ENCODE measurements at regions not wholly inside any gene's neighbourhood (a gene's known extent, or its start where the extent isn't known, plus 50 kb on each side); places are given as distances from the start of the nearest gene placed in this dataset.

- Histone ChIP-seq H3K9me3 (ENCODE audit: control insufficient read depth, insufficient read depth, low read depth, low read length) (no peaks in the 10 kb centered on the region), H3K36me3 (ENCODE audit: control insufficient read depth, insufficient read depth, low read length) (no peaks in the 10 kb centered on the region), H3K27me3 (ENCODE audit: control insufficient read depth, insufficient read depth, low read length) (no peaks in the 10 kb centered on the region), H3K4me3 (ENCODE audit: low read depth, low read length) (no peak overlapping the region), H3K4me1 (ENCODE audit: control insufficient read depth, insufficient read depth, low read length) (no peaks in the 10 kb centered on the region), H3K27ac (ENCODE audit: low read depth, low read length) (no peak overlapping the region), H3K9ac (ENCODE audit: low read length) (no peak overlapping the region)
Observed at GRCh38 chr6:164455835-164456234, 853.6 kb downstream of the C6orf118 start.

- H3K4me1 ChIP-seq (ENCODE audit: control insufficient read depth, insufficient read depth, low read length), result no peaks in the 10 kb centered on the region
Observed at GRCh38 chr6:164453835-164454234, 855.6 kb downstream of the C6orf118 start.

GRCh38 chr6:164442572-164442971 is 866.8 kb downstream of the C6orf118 start:
- Histone ChIP-seq H3K9ac (ENCODE audit: low read length) (no peak overlapping the region), H3K9me3 (ENCODE audit: control insufficient read depth, insufficient read depth, low read depth, low read length) (peaks cover 24% of the 10 kb centered on the region), H3K4me3 (ENCODE audit: low read depth, low read length) (no peak overlapping the region)

More at GRCh38 chr6:164453835-164454234, 855.6 kb downstream of the C6orf118 start:
- H3K4me3 ChIP-seq (ENCODE audit: low read depth, low read length), result no peak overlapping the region
- no peaks in the 10 kb centered on the region for H3K27me3 ChIP-seq (ENCODE audit: control insufficient read depth, insufficient read depth, low read length)
- no peak overlapping the region for H3K9ac ChIP-seq (ENCODE audit: low read length)
- H3K27ac ChIP-seq (ENCODE audit: low read depth, low read length), result no peak overlapping the region
- no peaks in the 10 kb centered on the region for H3K9me3 ChIP-seq (ENCODE audit: control insufficient read depth, insufficient read depth, low read depth, low read length)
- H3K36me3 ChIP-seq (ENCODE audit: control insufficient read depth, insufficient read depth, low read length), result no peaks in the 10 kb centered on the region

GRCh38 chr6:164439331-164439730 is 870.1 kb downstream of the C6orf118 start:
- no peaks in the 10 kb centered on the region for H3K36me3 ChIP-seq (ENCODE audit: control insufficient read depth, insufficient read depth, low read length)
- H3K4me3 ChIP-seq (ENCODE audit: low read depth, low read length), result no peak overlapping the region
- H3K9me3 ChIP-seq (ENCODE audit: control insufficient read depth, insufficient read depth, low read depth, low read length), result peaks cover 24% of the 10 kb centered on the region
- no peak overlapping the region for H3K27ac ChIP-seq (ENCODE audit: low read depth, low read length)
- no peaks in the 10 kb centered on the region for H3K4me1 ChIP-seq (ENCODE audit: control insufficient read depth, insufficient read depth, low read length)
- no peaks in the 10 kb centered on the region for H3K27me3 ChIP-seq (ENCODE audit: control insufficient read depth, insufficient read depth, low read length)
- no peak overlapping the region for H3K9ac ChIP-seq (ENCODE audit: low read length)

More at GRCh38 chr6:164442572-164442971, 866.8 kb downstream of the C6orf118 start:
- H3K27ac ChIP-seq (ENCODE audit: low read depth, low read length), result no peak overlapping the region
- no peaks in the 10 kb centered on the region for H3K4me1 ChIP-seq (ENCODE audit: control insufficient read depth, insufficient read depth, low read length)
- no peaks in the 10 kb centered on the region for H3K36me3 ChIP-seq (ENCODE audit: control insufficient read depth, insufficient read depth, low read length)
- no peaks in the 10 kb centered on the region for H3K27me3 ChIP-seq (ENCODE audit: control insufficient read depth, insufficient read depth, low read length)

GRCh38 chr6:164436976-164437375 is 872.4 kb downstream of the C6orf118 start:
- H3K9ac ChIP-seq (ENCODE audit: low read length), result no peak overlapping the region
- no peaks in the 10 kb centered on the region for H3K27me3 ChIP-seq (ENCODE audit: control insufficient read depth, insufficient read depth, low read length)
- no peaks in the 10 kb centered on the region for H3K4me1 ChIP-seq (ENCODE audit: control insufficient read depth, insufficient read depth, low read length)
- H3K4me3 ChIP-seq (ENCODE audit: low read depth, low read length), result no peak overlapping the region
- H3K36me3 ChIP-seq (ENCODE audit: control insufficient read depth, insufficient read depth, low read length), result no peaks in the 10 kb centered on the region
- no peak overlapping the region for H3K27ac ChIP-seq (ENCODE audit: low read depth, low read length)
- H3K9me3 ChIP-seq (ENCODE audit: control insufficient read depth, insufficient read depth, low read depth, low read length), result peaks cover 4% of the 10 kb centered on the region; the same call in 1 of the 2 replicates

GRCh38 chr6:164427728-164428402 is 881.5 kb downstream of the C6orf118 start:
- no peaks in the 10 kb centered on the region for H3K27me3 ChIP-seq (ENCODE audit: control insufficient read depth, insufficient read depth, low read length)
- no peak overlapping the region for H3K27ac ChIP-seq (ENCODE audit: low read depth, low read length)
- no peak overlapping the region for H3K9ac ChIP-seq (ENCODE audit: low read length)
- no peaks in the 10 kb centered on the region for H3K4me1 ChIP-seq (ENCODE audit: control insufficient read depth, insufficient read depth, low read length)
- H3K9me3 ChIP-seq (ENCODE audit: control insufficient read depth, insufficient read depth, low read depth, low read length), result peaks cover 15% of the 10 kb centered on the region
- H3K4me3 ChIP-seq (ENCODE audit: low read depth, low read length), result no peak overlapping the region
- H3K36me3 ChIP-seq (ENCODE audit: control insufficient read depth, insufficient read depth, low read length), result no peaks in the 10 kb centered on the region

- Histone ChIP-seq H3K27ac (ENCODE audit: low read depth, low read length) (no peak overlapping the region), H3K27me3 (ENCODE audit: control insufficient read depth, insufficient read depth, low read length) (no peaks in the 10 kb centered on the region), H3K4me1 (ENCODE audit: control insufficient read depth, insufficient read depth, low read length) (no peaks in the 10 kb centered on the region), H3K4me3 (ENCODE audit: low read depth, low read length) (no peak overlapping the region), H3K9ac (ENCODE audit: low read length) (no peak overlapping the region), H3K9me3 (ENCODE audit: control insufficient read depth, insufficient read depth, low read depth, low read length) (peaks cover 39% of the 10 kb centered on the region), H3K36me3 (ENCODE audit: control insufficient read depth, insufficient read depth, low read length) (no peaks in the 10 kb centered on the region; the same call in 1 of the 2 replicates)
Observed at GRCh38 chr6:164424489-164424888, 884.9 kb downstream of the C6orf118 start.

GRCh38 chr6:164419099-164419498 is 890.3 kb downstream of the C6orf118 start:
- no peak overlapping the region for H3K9ac ChIP-seq (ENCODE audit: low read length)
- no peaks in the 10 kb centered on the region for H3K27me3 ChIP-seq (ENCODE audit: control insufficient read depth, insufficient read depth, low read length)
- no peak overlapping the region for H3K4me3 ChIP-seq (ENCODE audit: low read depth, low read length)
- no peaks in the 10 kb centered on the region; the same call in 1 of the 2 replicates for H3K36me3 ChIP-seq (ENCODE audit: control insufficient read depth, insufficient read depth, low read length)
- peaks cover 35% of the 10 kb centered on the region for H3K9me3 ChIP-seq (ENCODE audit: control insufficient read depth, insufficient read depth, low read depth, low read length)
- no peaks in the 10 kb centered on the region for H3K4me1 ChIP-seq (ENCODE audit: control insufficient read depth, insufficient read depth, low read length)
- H3K27ac ChIP-seq (ENCODE audit: low read depth, low read length), result no peak overlapping the region

- Histone ChIP-seq H3K27ac (ENCODE audit: low read depth, low read length) (no peak overlapping the region), H3K4me1 (ENCODE audit: control insufficient read depth, insufficient read depth, low read length) (no peaks in the 10 kb centered on the region), H3K27me3 (ENCODE audit: control insufficient read depth, insufficient read depth, low read length) (no peaks in the 10 kb centered on the region), H3K9me3 (ENCODE audit: control insufficient read depth, insufficient read depth, low read depth, low read length) (peaks cover 29% of the 10 kb centered on the region), H3K4me3 (ENCODE audit: low read depth, low read length) (no peak overlapping the region), H3K36me3 (ENCODE audit: control insufficient read depth, insufficient read depth, low read length) (no peaks in the 10 kb centered on the region; the same call in 1 of the 2 replicates), H3K9ac (ENCODE audit: low read length) (no peak overlapping the region)
Observed at GRCh38 chr6:164418262-164418588, 891.2 kb downstream of the C6orf118 start.

- Histone ChIP-seq H3K4me3 (ENCODE audit: low read depth, low read length) (no peak overlapping the region), H3K9ac (ENCODE audit: low read length) (no peak overlapping the region), H3K9me3 (ENCODE audit: control insufficient read depth, insufficient read depth, low read depth, low read length) (peaks cover 25% of the 10 kb centered on the region), H3K27me3 (ENCODE audit: control insufficient read depth, insufficient read depth, low read length) (no peaks in the 10 kb centered on the region), H3K27ac (ENCODE audit: low read depth, low read length) (no peak overlapping the region), H3K36me3 (ENCODE audit: control insufficient read depth, insufficient read depth, low read length) (no peaks in the 10 kb centered on the region; the same call in 1 of the 2 replicates), H3K4me1 (ENCODE audit: control insufficient read depth, insufficient read depth, low read length) (no peaks in the 10 kb centered on the region)
Observed at GRCh38 chr6:164417537-164418261, 891.7 kb downstream of the C6orf118 start.

GRCh38 chr6:164415832-164416563 is 893.4 kb downstream of the C6orf118 start:
- Histone ChIP-seq H3K4me1 (ENCODE audit: control insufficient read depth, insufficient read depth, low read length) (no peaks in the 10 kb centered on the region), H3K4me3 (ENCODE audit: low read depth, low read length) (no peak overlapping the region), H3K27me3 (ENCODE audit: control insufficient read depth, insufficient read depth, low read length) (no peaks in the 10 kb centered on the region), H3K36me3 (ENCODE audit: control insufficient read depth, insufficient read depth, low read length) (no peaks in the 10 kb centered on the region), H3K9me3 (ENCODE audit: control insufficient read depth, insufficient read depth, low read depth, low read length) (peaks cover 8% of the 10 kb centered on the region; the same call in 1 of the 2 replicates), H3K27ac (ENCODE audit: low read depth, low read length) (no peak overlapping the region), H3K9ac (ENCODE audit: low read length) (no peak overlapping the region)
